ENCODE measurements at regions not wholly inside any gene's neighbourhood (a gene's known extent, or its start where the extent isn't known, plus 50 kb on each side); places are given as distances from the start of the nearest gene placed in this dataset.

GRCh38 chr4:32003548-32003947, 1283.4 kb downstream of the PCDH7 start:
- Histone ChIP-seq H4K20me1 (ENCODE audit: insufficient read depth) (no peaks in the 10 kb centered on the region), H3K27ac (ENCODE audit: low read depth, low read length) (no peak overlapping the region), H2AFZ (ENCODE audit: low read depth, low read length, poor library complexity, severe bottlenecking) (peak overlapping the region; percentile 5), H3K79me2 (ENCODE audit: insufficient read depth, low read length) (no peaks in the 10 kb centered on the region), H3K4me2 (ENCODE audit: low read length) (no peak overlapping the region), H3K27me3 (ENCODE audit: insufficient read depth, low read length) (no peaks in the 10 kb centered on the region), H3K36me3 (ENCODE audit: control insufficient read depth in 1 of 2, insufficient read depth in 2 of 2, low read length in 2 of 2) (no peaks in the 10 kb centered on the region), H3K4me1 (ENCODE audit: control insufficient read depth in 1 of 2, insufficient read depth in 2 of 2, low read length in 2 of 2) (peaks cover 0 to 9% of the 10 kb centered on the region in 2 experiments; a peak in 2 of 4 replicates), H3K9me2 (ENCODE audit: insufficient read depth) (no peaks in the 10 kb centered on the region; the same call in 1 of the 2 replicates), H3K9ac (ENCODE audit: low read length) (no peak overlapping the region), H3K9me3 (ENCODE audit: control insufficient read depth in 1 of 2, insufficient read depth in 1 of 2, low read depth in 1 of 2, low read length in 2 of 2) (no peaks in the 10 kb centered on the region), H3K4me3 (replicated peaks in 1 of 2; ENCODE audit: low read depth in 1 of 2, low read length in 2 of 2) (no peak overlapping the region)
- BruUV-seq (replicated peaks) = no TSS peak
- POLR2A ChIA-PET = no interaction called here
- TF ChIP-seq POLR2AphosphoS5 (IDR thresholded peaks at IDR 0.05; ENCODE audit: low read depth, low read length) = no peak
- TF ChIP-seq EZH2phosphoT487 (IDR thresholded peaks at IDR 0.05; ENCODE audit: borderline replicate concordance) = no peak
- DNase-seq (ENCODE audit: low read depth, low spot score) (no peak), ATAC-seq (no peak)
- RAD21 ChIA-PET (ENCODE audit: low non-redundant PET in 1 of 2, low total read pairs in 2 of 2, uncharacterized antibody in 2 of 2, unreplicated experiment in 2 of 2) = no interaction called here
- intact Hi-C loops (cut with micrococcal nuclease) = no loop called here
- CTCF ChIA-PET = no interaction called here

GRCh38 chr4:32010221-32010620, 1290.1 kb downstream of the PCDH7 start:
- no peak overlapping the region for H3K4me3 ChIP-seq (replicated peaks in 1 of 2; ENCODE audit: low read depth in 1 of 2, low read length in 2 of 2)
- no peaks in the 10 kb centered on the region for H3K27me3 ChIP-seq (ENCODE audit: insufficient read depth, low read length)
- H3K9me2 ChIP-seq (ENCODE audit: insufficient read depth) = no peaks in the 10 kb centered on the region; the same call in 1 of the 2 replicates
- peak overlapping the region; percentile 30; the same call in 1 of the 2 replicates for H3K4me2 ChIP-seq (ENCODE audit: low read length)
- TF ChIP-seq ZBTB33 (IDR thresholded peaks at IDR 0.05; ENCODE audit: extremely low read depth, insufficient replicate concordance, low read length) (no peak), EZH2phosphoT487 (IDR thresholded peaks at IDR 0.05; ENCODE audit: borderline replicate concordance) (no peak), RAD21 (IDR thresholded peaks at IDR 0.05; ENCODE audit: low read depth) (no peak), CEBPB (IDR thresholded peaks at IDR 0.05; ENCODE audit: low read depth) (no peak)
- TF ChIP-seq, protein P1, sequence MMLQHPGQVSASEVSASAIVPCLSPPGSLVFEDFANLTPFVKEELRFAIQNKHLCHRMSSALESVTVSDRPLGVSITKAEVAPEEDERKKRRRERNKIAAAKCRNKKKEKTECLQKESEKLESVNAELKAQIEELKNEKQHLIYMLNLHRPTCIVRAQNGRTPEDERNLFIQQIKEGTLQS (IDR thresholded peaks at IDR 0.05) = no peak
- H3K9me3 ChIP-seq (ENCODE audit: control insufficient read depth in 1 of 2, insufficient read depth in 1 of 2, low read depth in 1 of 2, low read length in 2 of 2) = no peaks in the 10 kb centered on the region
- DNase-seq (ENCODE audit: low read depth, low spot score) (no peak), ATAC-seq (peak; percentile 69)
- ChIA-PET CTCF (no interaction called here), RAD21 (ENCODE audit: low non-redundant PET in 1 of 2, low total read pairs in 2 of 2, uncharacterized antibody in 2 of 2, unreplicated experiment in 2 of 2) (no interaction called here), POLR2A (interaction anchor here (0.7 to 0.8 kb wide), 2 partner anchors 9 to 69 kb away, joined by 3 read pairs; no protein-coding TSS in a partner anchor)
- no peaks in the 10 kb centered on the region for H3K36me3 ChIP-seq (ENCODE audit: control insufficient read depth in 1 of 2, insufficient read depth in 2 of 2, low read length in 2 of 2)
- no peaks in the 10 kb centered on the region for H4K20me1 ChIP-seq (ENCODE audit: insufficient read depth)
- H3K79me2 ChIP-seq (ENCODE audit: insufficient read depth, low read length) = no peaks in the 10 kb centered on the region
- H3K9ac ChIP-seq (ENCODE audit: low read length) = no peak overlapping the region
- BruUV-seq (replicated peaks) = no TSS peak
- no peak overlapping the region for H3K27ac ChIP-seq (ENCODE audit: low read depth, low read length)
- peaks cover 0 to 10% of the 10 kb centered on the region in 2 experiments; a peak in 2 of 4 replicates for H3K4me1 ChIP-seq (ENCODE audit: control insufficient read depth in 1 of 2, insufficient read depth in 2 of 2, low read length in 2 of 2)
- no peak overlapping the region for H2AFZ ChIP-seq (ENCODE audit: low read depth, low read length, poor library complexity, severe bottlenecking)
- intact Hi-C loops (cut with micrococcal nuclease) = no loop called here

Measured in HCT116 (cell line).